ENCODE measurements at regions not wholly inside any gene's neighbourhood (a gene's known extent, or its start where the extent isn't known, plus 50 kb on each side); places are given as distances from the start of the nearest gene placed in this dataset.
A peak's percentile ranks its signal among the peaks of the same experiment; 100 is the strongest.

DNA sequence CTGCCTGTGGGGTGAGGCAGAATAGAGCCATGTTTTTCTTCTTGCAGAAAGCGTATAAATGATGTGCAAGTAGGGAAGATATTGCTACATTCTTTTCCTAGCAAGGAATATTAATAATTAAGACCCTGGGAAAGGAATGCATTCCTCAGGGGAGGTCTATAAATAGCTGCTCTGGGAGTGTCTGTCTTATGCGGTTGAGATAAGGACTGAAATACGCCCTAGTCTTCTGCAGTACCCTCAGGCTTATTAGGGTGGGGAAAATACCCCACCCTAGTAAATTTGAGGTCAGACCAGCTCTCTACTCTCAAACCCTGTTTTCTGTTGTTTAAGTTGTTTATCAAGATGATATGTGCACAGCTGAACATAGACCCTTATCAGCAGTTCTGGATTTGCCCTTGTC is 155.9 kb upstream of the HMCN1 start:
- DNase-seq (ENCODE audit: low spot score) = no peak

DNA sequence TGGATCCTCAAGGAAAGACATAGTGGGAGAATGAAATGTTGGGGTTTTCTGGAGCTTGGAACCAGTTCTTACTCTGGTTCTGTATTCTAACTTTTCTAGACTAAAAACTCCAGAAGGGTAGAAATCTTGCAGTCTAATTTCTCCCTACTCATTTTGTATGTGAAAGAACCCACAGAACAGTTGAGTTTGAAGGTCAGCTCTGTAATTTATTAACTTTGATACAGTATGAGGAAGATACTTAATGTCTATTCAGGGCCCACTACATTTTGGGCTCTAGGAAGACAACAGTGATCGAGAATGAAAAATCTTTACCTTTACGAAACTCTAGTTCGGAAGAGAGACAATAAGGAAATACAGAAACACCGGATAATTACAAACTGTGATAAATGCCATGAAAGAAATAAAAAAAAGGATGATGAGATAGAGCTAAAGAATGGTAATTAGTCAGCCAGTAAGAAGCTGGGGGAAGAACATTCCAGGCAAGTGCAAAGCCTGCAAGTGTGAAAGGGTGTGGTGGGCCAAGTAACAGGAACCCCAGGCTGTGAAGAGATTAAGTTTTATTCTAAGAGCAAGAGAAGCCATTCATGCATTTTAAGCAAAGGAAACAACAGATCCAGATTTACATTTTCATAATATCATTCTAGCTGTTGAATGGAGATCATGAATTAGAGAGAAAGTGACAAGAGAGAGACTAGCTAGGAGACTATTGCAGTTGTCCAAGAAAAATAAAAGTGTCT is 159.9 kb upstream of the HMCN1 start:
- no peak for DNase-seq (ENCODE audit: low spot score)

DNA sequence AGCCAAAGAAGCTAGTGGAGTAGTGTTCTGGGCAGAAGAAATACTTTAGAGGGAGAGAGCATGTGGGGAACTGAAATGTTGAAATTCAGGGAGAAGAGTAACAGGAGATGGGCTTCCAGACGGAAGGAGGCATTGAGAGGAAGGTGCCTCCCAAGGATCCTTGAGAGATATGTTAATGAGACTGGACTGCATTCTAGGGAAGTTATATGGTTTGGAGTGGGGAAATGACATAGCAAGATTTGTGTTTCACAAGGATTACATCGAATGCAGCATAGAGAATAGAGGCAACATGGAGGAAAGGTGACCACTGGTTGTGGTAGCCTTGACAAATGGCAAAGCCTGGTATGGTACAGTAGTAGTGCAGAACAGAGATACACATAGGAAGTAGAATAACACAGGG is 160.5 kb upstream of the HMCN1 start:
- DNase-seq (ENCODE audit: low spot score) = no peak

DNA sequence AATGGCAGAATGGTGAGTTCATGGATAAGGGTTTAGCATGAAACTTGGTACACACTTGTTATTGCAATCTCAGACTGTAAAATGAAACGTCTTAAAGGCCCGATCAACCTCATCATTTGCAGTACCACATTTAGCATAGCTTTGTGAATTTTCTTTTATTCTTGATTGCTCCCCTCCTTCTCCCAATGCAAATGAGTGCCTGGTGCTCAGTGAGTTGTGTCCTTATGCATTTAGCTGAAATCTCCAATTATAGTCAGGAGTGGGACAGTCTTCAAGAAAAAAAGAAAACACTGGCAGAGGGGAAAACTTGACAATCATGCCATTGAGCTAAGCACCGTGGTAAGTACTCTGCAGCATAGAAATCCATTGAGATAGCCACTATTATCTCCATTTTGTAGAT is 161.0 kb upstream of the HMCN1 start:
- no peak for DNase-seq (ENCODE audit: low spot score)

DNA sequence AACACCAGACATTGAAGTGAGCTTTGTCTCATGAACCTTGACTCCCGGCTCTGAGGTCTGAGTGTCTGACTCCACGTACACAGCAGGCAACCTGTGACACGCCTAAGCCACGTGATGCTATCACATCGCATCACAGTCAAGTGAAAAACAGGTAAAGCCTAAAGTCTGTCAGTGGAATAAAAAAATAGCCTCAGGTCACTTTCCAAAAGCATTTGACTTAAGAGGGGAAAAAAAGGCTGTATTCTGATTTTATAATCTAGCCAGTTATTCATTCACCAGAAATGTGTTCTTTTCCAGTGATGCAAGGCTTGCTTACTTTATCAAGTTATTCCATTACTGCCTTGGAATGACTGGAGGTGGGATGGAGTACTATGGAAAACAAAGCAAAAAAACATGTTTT is 163.2 kb upstream of the HMCN1 start:
- no peak for DNase-seq (ENCODE audit: low spot score)

DNA sequence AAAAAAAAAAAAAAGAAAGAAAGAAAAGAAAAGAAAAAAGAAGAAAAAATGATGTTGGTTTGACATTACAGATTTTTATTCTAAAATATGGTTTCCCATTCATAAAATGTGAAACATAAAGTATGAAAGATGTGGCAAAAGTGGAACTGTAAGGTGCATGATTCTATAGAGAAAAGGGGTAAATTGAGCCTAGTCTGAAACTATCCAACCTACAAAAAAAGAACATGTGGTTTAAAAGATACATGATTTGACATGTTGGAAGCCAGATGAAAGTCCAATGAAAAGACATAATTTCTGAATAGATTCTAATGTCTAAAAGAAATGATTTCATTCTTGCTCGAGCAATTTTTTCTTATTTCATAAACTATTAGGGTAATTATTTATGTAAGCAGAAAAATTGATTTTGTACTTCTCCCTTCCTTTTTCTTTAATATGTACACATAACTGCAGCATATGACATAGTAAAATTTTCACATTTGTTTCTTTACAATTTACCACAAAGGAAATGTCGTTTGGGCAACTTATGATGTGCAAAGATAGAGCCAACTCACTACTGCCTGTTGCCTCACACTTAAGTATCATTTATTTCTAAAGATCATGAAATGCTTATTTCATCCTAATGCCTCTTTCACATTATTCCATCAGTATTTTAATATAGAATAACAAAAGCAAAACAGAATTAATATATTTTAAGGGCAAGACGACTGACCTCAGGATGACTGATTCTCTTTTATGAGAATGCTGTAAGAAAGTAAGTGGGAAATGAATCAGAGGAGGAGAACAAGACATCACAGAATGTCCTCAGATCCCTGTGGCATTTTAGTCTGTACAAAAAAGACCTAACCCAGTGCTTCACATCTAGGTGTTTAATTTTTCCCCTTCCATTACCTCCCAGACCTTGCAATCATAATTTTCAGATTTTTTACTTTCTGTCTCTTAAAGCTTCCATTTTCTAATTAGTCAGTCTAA is 165.8 kb upstream of the HMCN1 start:
- DNase-seq (ENCODE audit: low spot score) = no peak

DNA sequence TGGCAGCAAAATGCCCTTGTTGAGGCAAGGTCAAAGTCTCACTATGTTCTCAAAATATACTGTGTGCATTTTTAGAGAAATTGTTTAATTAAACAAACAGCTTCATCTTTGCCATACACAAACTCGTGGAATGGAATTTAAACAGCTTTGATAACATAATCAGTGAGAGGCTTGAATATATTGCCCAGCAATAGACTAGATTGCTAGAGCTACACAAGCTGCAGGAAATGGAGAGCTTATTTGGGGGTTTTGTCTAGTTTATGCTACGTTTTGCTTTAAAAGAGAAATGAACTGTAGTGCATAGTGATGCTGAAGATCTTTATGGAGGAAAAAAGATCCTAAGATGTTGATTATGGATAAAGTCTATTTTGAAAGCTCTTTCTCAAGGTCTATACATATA is 166.8 kb upstream of the HMCN1 start:
- DNase-seq (ENCODE audit: low spot score) = no peak

DNA sequence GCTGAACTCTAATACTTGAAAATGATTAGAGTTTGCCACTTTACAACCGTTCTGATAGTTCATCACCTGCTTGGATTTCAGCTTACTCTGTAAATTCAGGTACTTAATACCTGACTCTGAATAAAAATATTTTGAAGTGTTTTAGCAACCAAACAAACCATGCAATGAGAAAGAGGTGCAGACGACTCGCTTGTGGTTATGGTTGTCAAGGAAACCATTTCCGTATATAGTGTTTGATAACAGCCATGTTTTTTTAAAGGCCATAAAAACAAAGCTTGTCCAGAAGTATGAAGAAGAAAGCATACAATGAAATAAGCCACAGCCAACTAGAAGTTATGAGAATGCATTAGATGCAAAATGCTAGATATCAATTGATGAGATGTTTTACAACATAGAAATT is 167.2 kb upstream of the HMCN1 start:
- peak; percentile 45 for DNase-seq (ENCODE audit: low spot score)

DNA sequence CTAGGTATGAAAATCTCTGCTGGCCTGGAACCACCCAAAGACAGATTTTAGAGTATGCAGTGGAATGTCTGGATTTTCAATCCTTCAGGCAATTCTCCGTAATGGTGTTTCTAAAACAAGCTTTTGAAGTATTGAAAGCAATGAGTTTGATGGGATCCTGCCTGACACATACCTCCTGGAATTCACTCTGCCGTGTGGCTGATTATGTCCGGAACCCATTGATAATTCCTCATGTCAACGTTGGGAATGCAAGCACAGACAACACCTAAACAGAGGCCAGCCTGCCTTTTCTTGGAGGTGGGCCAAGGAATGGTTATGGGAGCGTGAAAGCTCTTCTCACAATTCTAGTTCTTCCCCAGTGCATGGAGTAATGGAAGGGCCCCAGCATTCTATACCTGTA is 168.9 kb upstream of the HMCN1 start:
- no peak for DNase-seq (ENCODE audit: low spot score)

DNA sequence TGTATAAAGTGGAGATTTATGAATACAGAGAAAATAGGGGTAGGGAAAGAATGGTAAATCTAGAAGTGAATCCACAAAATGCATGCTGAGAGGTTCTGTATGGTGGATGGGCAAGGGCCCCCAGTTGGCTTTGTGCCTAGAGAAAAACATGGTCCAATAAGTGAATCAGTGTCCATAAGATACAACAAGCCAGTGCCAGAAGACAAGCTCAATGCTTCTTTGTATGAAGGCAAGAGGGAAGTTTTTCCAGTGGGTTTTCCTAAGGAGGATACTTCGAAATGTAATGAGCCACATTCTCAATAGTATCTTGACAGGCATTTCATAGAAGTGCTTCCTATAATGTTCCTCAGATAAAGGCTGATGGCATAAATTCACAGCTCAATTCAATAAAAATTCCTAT is 169.4 kb upstream of the HMCN1 start:
- DNase-seq (ENCODE audit: low spot score) = no peak

DNA sequence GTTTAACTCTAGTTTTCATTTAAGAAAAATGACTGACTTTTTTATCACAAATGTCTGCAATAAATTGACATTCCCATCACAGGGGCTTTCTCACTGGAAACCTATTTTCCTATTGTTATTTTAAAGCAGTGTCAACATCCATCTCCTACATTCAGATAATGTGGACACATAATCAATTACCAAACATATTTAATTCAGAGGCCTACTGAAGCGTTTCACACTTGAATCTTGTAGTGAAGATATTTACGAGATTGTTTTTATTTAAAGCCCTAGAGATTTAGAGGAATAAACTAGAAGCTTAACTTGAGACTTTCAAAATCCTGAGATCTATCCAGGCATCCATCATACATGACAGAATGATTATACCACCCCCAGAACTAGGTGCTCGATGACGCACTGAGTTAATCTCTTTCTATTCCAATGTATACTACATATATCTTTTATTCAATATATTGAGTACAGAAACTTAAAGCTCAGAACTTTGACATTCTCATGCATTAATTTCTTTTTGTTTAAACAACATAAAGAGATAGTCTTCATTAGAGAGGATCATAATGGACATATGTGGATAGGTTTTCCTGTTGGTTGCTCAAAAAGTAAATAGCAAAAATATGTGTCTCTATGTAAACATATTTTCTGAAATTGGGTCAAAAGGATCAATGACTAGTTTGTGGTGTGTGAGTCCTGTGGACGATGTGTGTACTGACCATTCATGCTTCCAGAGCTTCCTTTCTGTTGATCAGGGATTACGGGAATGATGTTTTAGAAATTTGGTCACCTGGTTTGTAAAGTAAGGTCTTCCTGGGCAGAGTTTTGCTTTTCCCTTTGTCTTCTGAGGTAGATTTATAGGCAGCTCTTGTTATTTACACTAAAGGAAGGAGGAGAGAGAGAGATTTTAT is 171.5 kb upstream of the HMCN1 start:
- no peak for DNase-seq (ENCODE audit: low spot score)

DNA sequence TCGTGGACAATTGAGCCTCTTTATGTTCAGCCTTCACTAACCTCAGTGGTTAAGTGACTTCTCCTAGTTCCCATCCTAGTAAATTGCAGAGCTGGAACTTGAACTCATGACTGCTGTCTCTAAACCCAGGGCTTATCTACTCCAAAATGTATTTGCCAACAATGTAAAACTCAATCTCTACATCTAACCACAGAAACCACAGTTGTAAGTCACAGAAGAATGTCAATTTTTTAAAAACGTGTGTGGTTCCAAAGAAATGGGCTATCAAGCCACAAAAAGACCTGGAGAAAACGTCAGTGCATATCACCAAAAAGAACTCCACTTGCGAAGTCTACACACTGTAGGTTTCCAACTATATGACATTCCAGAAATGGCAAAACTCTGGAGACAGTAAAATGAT is 172.6 kb upstream of the HMCN1 start:
- no peak for DNase-seq (ENCODE audit: low spot score)

DNA sequence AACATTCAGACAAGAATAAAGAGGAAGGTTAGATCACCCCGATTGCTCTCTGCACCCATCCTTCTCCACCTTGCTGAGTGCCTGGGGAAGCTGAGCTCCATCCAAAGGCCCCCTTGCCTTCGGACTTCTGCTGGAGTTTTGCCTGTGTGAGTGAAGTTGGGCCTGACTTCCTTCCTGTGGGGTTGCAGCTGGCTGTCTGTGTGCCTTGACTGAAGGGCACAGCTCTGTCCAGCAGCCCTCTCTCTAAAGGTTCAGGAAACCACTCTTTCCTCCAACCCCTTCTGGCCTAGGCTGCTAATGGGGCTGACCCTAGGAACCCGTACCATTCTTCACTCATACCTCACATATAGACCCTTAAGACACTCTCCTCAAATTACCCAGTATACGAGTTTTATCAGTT is 173.4 kb upstream of the HMCN1 start:
- DNase-seq (ENCODE audit: low spot score) = no peak

DNA sequence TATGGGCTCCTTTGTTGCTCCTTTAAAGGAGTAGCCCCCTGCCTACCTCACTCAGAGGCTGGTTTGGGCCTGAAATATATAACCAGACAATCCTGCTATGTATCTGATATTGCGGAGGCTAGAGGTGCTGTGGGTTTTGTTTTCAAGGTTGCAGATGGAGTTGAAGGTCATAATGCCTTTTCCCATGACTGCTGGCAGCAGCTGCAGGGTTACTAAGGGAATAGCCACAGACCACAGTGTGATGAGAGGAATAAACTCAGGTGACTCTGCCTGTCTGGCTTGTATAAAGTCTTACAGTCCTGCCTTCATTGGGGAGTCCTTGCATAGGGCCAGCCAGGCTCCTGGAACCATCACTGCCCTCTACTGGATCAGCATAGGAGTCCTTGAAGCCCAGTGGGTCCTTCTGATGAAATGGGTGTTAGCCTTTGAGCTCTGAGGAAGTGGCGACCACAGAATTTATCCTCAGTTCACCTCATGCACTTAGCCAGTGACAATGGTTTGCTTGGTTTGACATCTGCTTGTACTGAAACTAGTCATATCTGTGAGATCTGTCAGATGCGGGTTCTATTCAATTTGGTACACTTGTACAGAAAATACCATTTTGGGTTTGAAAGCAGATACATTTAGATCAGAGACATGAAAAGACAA is 174.4 kb upstream of the HMCN1 start:
- peak; percentile 40 for DNase-seq (ENCODE audit: low spot score)

DNA sequence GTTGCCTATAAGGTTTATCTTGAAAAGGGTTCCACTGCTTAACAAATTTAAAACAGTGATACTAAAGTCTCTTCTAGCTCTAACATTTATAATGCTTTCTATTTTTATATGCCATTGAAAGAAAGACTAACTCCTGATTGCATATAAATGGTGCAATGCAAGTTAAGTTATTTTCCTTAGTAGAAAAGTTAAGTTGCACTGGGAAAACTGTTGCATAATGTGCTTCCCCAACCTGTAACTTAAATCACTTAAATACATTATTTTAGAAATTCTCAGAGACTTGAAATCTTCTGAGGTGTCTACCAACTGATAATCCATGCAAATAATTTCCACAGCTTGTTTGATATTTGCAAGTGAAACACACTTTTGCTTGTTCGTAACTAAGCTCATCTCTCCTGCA is 175.0 kb upstream of the HMCN1 start:
- no peak for DNase-seq (ENCODE audit: low spot score)

DNA sequence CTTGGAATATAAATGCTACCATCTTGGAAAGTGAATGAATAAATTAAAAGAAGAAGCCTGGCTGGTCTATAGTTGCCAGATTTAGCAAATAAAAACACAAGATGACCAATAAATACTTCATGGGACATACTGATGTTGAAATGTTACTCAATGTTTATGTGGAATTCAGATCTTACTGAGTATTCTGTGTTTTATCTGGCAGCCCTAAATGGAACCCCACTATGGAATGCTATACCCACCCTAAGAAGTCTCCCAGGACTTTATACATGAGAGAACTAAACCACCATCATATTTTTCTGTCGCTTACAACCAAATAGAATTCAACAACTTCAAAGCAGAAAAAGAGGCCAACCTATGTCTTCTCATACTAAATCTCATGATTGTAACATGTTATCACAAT is 177.6 kb upstream of the HMCN1 start:
- DNase-seq (ENCODE audit: low spot score) = no peak

DNA sequence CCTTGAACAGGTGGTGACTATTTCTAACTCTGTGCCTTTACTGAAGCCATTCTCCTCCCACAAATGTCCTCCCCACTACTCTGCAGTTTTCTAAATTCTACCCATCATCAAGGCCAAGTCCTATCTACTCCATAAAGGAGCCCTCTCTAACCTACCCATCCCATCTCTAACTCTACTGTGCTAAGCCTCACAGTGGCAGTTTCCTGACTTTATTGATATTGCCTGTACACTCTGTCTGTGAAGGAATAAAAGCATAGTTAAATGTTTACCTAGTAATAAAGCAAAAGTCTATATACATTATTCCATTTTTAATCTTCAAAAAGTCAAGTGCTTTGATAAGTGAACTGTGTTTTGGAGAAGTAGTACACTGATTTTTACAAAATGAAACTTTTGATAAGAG is 178.4 kb upstream of the HMCN1 start:
- DNase-seq (ENCODE audit: low spot score) = no peak

DNA sequence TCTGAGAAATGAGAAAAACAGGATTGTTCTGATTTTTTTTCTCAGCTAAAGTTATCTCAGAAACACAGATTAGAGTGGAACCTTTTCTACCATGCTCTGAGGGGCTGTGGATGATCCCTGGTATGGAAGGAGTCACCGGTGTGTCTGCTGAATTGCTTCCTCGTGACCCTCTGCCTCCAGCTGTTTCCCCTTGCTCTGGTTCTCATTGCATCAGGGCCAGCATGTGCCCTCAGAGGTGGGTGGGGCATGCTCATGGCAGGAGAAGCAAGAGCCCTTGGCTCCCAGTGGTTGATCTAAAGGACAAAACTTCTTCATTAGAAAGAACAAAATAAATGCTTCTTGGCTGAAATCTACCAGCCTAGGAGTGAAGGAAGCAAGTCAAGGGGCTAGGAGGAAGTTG is 183.2 kb upstream of the HMCN1 start:
- DNase-seq (ENCODE audit: low spot score) = no peak

DNA sequence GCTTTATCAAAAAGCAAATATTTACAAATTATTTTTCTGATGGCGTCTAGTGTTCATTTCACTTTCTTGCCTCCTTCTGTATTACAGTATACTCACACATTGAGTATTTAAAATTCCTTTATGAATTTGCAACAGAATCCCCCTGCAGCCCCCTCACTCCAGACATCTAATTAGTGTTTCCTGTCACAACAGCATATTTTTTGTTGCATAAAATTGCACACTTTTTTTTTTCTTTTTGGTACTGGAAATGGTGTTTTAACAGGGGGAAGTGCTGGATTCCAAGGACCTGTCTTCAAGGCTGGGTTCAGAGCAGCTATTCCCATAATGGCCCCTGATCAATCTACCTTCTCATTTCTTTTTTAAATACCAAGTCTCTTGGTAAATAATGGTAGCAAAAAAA is 184.3 kb upstream of the HMCN1 start:
- no peak for DNase-seq (ENCODE audit: low spot score)

DNA sequence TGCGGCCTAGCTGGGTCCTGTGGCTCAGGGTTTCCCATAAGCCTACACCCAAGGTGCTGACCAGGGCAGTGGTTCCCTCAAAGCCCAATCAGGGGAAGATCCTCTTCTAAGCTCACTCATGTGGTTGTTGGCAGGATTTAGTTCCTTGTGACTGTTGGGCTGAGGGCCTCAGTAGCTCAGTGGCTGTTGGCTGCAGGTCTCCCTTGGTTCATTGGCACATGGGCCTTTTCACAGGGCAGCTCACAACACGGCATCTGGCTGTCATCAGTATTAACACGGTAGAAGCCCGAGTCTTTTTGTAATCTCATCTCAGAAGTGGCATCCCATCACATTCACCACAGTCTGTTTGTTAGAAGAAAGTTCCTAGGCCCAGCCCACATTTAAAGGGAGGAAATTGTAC is 188.2 kb upstream of the HMCN1 start:
- DNase-seq (ENCODE audit: low spot score) = no peak

DNA sequence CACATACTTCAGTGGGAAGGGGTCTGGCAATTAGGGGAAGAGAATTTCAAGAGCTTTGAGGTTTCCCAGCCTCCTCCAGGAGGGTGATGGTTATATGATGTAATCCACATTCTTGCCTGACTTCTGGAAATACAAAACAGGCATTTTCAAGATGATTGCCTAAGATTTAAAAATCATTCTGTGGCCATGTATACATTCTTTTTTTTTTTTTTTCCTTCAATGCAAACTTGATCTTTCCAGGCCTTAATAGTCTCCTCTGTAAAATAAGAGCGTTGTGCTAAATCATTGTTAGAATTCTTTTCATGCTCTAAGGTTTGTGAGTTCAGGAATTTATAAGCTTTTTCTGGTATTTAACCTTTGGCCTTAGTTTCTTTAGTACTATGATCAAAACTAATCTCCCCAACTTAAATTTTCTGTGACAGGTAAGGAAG is 192.3 kb upstream of the HMCN1 start:
- DNase-seq (ENCODE audit: low spot score) = no peak

DNA sequence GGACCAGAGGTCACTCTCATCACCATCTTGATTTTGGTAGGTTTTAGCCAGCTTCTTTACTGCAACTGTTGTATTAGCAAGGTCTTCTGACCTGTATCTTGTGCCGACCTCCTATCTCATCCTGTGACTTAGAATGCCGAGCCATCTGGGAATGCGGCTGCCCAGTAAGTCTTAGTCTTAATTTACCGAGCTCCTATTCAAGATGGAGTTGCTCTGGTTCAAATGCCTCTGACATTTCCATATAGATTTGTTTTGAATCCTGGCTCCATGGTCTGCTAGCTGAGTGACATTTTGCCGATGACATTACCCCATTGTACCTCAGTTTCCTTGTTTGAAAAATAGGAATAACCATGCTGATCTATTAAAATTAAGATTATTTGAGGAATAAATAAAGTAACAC is 193.9 kb upstream of the HMCN1 start:
- DNase-seq (ENCODE audit: low spot score) = no peak
